Mucosa of rectum (tissue), 2 donors: ENCODE measurements at regions not wholly inside any gene's neighbourhood (a gene's known extent, or its start where the extent isn't known, plus 50 kb on each side); places are given as distances from the start of the nearest gene placed in this dataset.

Experiments
- H3K27ac ChIP-seq, 2 donors: one replicate each; pipeline ENCODE4 v1.7.0; 2013; ENCODE audit warnings: inconsistent platforms in 2 of 2, low read depth in 2 of 2, low read length in 2 of 2
- H3K27me3 ChIP-seq, 2 donors: one replicate each; pipeline ENCODE4 v1.7.0; 2013; ENCODE audit warnings: low read length in 2 of 2; ENCODE audit not compliant: control insufficient read depth in 2 of 2, insufficient read depth in 2 of 2
- H3K36me3 ChIP-seq, 2 donors: one replicate each; pipeline ENCODE4 v1.7.0; 2013; ENCODE audit warnings: low read length in 2 of 2; ENCODE audit not compliant: control insufficient read depth in 2 of 2, insufficient read depth in 2 of 2
- H3K4me1 ChIP-seq, 2 donors: one replicate each; pipeline ENCODE4 v1.7.0; 2013; ENCODE audit warnings: low read length in 2 of 2, mild to moderate bottlenecking in 1 of 2; ENCODE audit not compliant: control insufficient read depth in 2 of 2, insufficient read depth in 2 of 2
- H3K4me3 ChIP-seq, 2 donors: one replicate each; pipeline ENCODE4 v1.7.0; 2013; ENCODE audit warnings: low read length in 2 of 2
- H3K9ac ChIP-seq, 2 donors: one replicate each; pipeline ENCODE4 v1.7.0; 2013; ENCODE audit warnings: low read length in 2 of 2, low read depth in 1 of 2, mild to moderate bottlenecking in 1 of 2
- H3K9me3 ChIP-seq, 2 donors: one replicate each; pipeline ENCODE4 v1.7.0; 2013; ENCODE audit warnings: low read length in 2 of 2; ENCODE audit not compliant: control insufficient read depth in 2 of 2
- donor health status: healthy.
- donor health status: Normal muscosa, but diverticular disease.

- Histone ChIP-seq H3K4me3 (no peak overlapping the region), H3K27me3 (no peaks in the 10 kb centered on the region), H3K4me1 (no peaks in the 10 kb centered on the region), H3K36me3 (no peaks in the 10 kb centered on the region), H3K27ac (no peak overlapping the region), H3K9ac (no peak overlapping the region), H3K9me3 (no peaks in the 10 kb centered on the region)
These were observed 88.7 kb upstream of the PGRMC2 start for GRCh38 chr4:128376303-128376702.

DNA sequence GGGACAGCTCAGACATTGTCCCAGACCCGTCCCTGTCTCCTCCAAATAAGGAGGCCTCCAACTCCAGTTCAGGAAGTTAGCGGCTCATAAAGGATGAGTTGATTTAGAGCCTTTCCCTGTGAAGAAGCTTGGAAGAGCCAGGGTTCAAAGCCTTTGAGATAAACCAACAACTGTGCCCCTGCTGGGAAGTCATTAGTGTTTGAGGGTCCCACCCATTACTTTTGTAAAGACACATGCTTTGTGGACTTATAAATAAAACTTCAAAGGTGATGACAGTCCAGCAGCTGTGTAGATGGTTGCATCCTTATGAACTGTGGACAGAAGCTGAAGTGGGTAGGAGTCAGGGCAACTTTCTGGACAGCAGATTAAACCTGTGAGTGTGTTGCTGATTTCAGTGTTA, 86.0 kb upstream of the PGRMC2 start:
- Histone ChIP-seq H3K4me3 (no peak overlapping the region), H3K4me1 (no peaks in the 10 kb centered on the region), H3K27ac (no peak overlapping the region), H3K36me3 (no peaks in the 10 kb centered on the region), H3K27me3 (no peaks in the 10 kb centered on the region), H3K9me3 (no peaks in the 10 kb centered on the region), H3K9ac (no peak overlapping the region)

DNA sequence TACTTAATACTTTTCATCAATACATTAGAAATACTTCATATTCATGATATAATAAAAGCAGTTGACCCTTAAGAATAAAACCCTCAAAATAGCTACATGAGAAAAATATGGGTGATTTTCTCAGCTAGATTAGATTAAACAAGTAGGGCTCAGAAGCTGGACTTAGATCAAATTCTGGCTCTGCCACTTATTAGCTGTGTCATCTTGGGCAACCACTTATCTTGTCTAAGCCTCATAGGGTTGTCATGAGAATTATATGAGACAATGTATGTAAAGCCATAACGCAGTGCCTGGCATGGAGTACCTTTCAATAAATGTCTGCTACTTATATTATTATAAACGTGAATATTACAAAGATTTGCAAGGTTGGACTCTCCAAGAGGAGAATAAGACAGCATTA, 84.3 kb upstream of the PGRMC2 start:
- H3K27me3 ChIP-seq: no peaks in the 10 kb centered on the region
- H3K27ac ChIP-seq: no peak overlapping the region
- H3K4me3 ChIP-seq: no peak overlapping the region
- H3K36me3 ChIP-seq: no peaks in the 10 kb centered on the region
- H3K9ac ChIP-seq: no peak overlapping the region
- no peaks in the 10 kb centered on the region for H3K9me3 ChIP-seq
- H3K4me1 ChIP-seq: no peaks in the 10 kb centered on the region

DNA sequence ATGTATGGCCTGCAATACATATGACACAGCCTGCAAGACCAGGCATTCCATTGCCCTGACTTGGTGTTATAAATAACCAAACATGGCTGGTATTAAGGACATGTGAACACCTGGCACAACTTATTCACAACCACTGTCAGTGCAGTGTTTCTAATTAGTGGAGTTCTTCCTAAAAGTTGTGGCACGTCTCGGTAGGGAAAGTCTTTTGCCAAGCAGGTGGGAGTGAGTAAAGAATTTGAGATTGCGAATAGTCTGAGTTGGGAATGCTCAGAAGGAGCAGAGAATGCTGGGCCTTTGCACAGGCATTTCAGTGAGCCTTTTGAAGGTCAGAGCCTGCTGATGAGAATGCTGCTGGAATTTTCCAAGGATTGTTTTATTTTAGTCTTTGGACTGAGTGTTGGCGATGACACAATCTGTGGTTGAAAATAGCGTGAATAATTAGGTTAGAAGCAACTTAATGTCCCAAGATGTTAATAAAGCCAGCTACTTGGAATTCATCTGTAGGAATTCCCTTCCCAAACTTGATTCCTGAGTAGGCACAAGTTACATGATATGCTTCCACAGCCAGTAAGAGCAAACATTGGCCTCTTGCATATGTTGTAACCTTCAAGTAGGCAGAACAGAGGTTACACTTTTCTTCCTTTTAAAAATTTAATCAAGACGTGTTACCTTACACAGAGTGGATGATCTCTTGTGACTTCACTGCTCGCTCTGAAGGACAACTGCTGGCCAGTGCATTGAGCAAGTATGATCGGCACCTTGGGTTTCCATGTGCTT, 83.6 kb upstream of the PGRMC2 start:
- Histone ChIP-seq H3K9ac (no peak overlapping the region), H3K27me3 (no peaks in the 10 kb centered on the region), H3K4me3 (no peak overlapping the region), H3K36me3 (no peaks in the 10 kb centered on the region), H3K9me3 (no peaks in the 10 kb centered on the region), H3K27ac (no peak overlapping the region), H3K4me1 (no peaks in the 10 kb centered on the region)

DNA sequence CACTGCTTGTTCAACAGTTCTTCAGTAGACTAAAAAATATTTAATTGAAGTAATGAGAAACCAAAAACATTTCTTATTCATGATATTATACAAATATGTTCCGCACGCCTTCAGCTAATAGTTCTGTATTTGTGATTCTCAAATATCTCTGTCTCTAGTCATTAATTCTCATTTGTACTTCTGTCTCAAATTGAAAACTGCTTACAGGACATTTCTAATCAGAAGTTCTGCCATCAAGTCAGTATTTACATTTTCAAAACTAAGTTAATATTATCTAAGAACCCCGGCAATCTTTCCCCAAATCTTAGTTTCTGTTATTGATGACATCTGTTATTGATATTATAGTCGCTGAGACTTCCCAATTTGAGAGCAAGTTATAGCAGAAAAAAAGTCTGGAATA, 78.6 kb upstream of the PGRMC2 start:
- no peak overlapping the region for H3K4me3 ChIP-seq
- no peaks in the 10 kb centered on the region for H3K4me1 ChIP-seq
- no peak overlapping the region for H3K27ac ChIP-seq
- H3K27me3 ChIP-seq: no peaks in the 10 kb centered on the region
- H3K36me3 ChIP-seq: no peaks in the 10 kb centered on the region
- no peak overlapping the region for H3K9ac ChIP-seq
- H3K9me3 ChIP-seq: no peaks in the 10 kb centered on the region

DNA sequence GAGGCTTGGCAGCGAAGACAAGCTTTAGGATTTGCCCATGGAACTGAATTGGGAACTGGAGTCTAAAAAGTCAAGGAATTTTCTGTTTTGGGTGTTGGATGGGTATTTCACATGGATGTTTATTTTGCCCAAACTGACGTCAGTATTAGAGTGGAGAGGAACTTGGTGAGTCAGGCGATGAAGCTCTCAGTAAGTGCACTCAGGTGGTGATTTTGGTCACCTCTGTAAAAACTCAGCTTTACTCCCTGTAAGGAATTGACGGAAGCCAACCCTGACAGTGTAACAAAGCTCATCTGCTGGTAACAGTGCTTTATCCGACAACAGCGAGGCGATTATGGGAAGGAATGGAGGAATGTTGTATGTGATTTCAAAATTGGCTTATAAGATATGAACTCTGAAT, 77.0 kb upstream of the PGRMC2 start:
- Histone ChIP-seq H3K4me1 (no peaks in the 10 kb centered on the region), H3K4me3 (no peak overlapping the region), H3K9me3 (no peaks in the 10 kb centered on the region), H3K9ac (no peak overlapping the region), H3K27me3 (no peaks in the 10 kb centered on the region), H3K27ac (no peak overlapping the region), H3K36me3 (no peaks in the 10 kb centered on the region)

GRCh38 chr4:128363966-128364365, 76.4 kb upstream of the PGRMC2 start:
- H3K4me3 ChIP-seq: no peak overlapping the region
- H3K9me3 ChIP-seq: no peaks in the 10 kb centered on the region
- H3K27me3 ChIP-seq: no peaks in the 10 kb centered on the region
- no peaks in the 10 kb centered on the region for H3K4me1 ChIP-seq
- H3K36me3 ChIP-seq: no peaks in the 10 kb centered on the region
- no peak overlapping the region for H3K27ac ChIP-seq
- H3K9ac ChIP-seq: no peak overlapping the region

- Histone ChIP-seq H3K27ac (no peak overlapping the region), H3K36me3 (no peaks in the 10 kb centered on the region), H3K4me1 (no peaks in the 10 kb centered on the region), H3K9ac (no peak overlapping the region), H3K27me3 (no peaks in the 10 kb centered on the region), H3K4me3 (no peak overlapping the region), H3K9me3 (no peaks in the 10 kb centered on the region)
These were observed 75.1 kb upstream of the PGRMC2 start for GRCh38 chr4:128362760-128363159.

DNA sequence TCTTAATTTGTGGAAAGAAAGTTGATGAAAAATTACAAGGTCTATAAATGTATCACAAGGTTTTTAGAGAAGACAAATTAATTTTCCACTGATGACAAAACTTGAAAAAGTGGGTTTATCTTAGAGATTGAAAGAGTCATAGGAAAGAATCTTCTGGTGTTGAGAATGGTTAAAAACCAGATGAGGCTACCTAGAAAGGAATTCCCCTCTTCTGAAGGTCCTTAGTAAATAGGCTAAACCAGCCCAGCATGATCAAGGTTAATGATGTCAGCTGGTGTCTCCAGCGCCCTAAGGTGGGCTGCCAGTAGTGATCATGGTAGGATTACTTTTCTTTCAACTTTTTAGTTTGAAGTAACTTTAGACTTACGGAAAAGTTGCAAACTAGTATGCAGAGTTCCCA, 71.8 kb upstream of the PGRMC2 start:
- no peak overlapping the region for H3K27ac ChIP-seq
- H3K4me1 ChIP-seq: peaks cover 0 to 7% of the 10 kb centered on the region in 2 donors
- H3K9ac ChIP-seq: no peak overlapping the region
- no peaks in the 10 kb centered on the region for H3K36me3 ChIP-seq
- H3K4me3 ChIP-seq: no peak overlapping the region
- H3K9me3 ChIP-seq: no peaks in the 10 kb centered on the region
- no peaks in the 10 kb centered on the region for H3K27me3 ChIP-seq

- Histone ChIP-seq H3K4me3 (no peak overlapping the region), H3K36me3 (no peaks in the 10 kb centered on the region), H3K4me1 (peaks cover 0 to 7% of the 10 kb centered on the region in 2 donors), H3K9me3 (no peaks in the 10 kb centered on the region), H3K9ac (no peak overlapping the region), H3K27ac (no peak overlapping the region), H3K27me3 (no peaks in the 10 kb centered on the region)
These were observed 71.3 kb upstream of the PGRMC2 start for GRCh38 chr4:128358913-128359279.
